Kidney (tissue), 13 donors: ENCODE measurements at regions not wholly inside any gene's neighbourhood (a gene's known extent, or its start where the extent isn't known, plus 50 kb on each side); places are given as distances from the start of the nearest gene placed in this dataset.

Source experiments
- DNase-seq, 5 donors: peaks; one replicate each; pipeline ENCODE4 v3.0.0-alpha.2; 2013 to 2020
- FAIRE-seq: peaks from 2 replicates; lab custom pipeline; 2012; peaks lifted over from hg19 to GRCh38; lab: Jason Lieb, UNC
- H3K27ac ChIP-seq, 2 donors: one replicate each; pipeline ENCODE4 v1.7.0; 2013; ENCODE audit warnings: low read depth in 2 of 2, low read length in 2 of 2, inconsistent platforms in 1 of 2
- H3K27me3 ChIP-seq: one replicate; pipeline ENCODE4 v1.7.1; 2013; ENCODE audit warnings: low read length, inconsistent platforms; ENCODE audit not compliant: control insufficient read depth, insufficient read depth
- H3K36me3 ChIP-seq, 3 donors: one replicate each; pipeline versions ENCODE4 v1.7.0 to v1.7.1; 2013; ENCODE audit warnings: low read length in 3 of 3, control low read depth in 1 of 3, inconsistent platforms in 1 of 3; ENCODE audit not compliant: insufficient read depth in 3 of 3, control insufficient read depth in 2 of 3
- H3K4me1 ChIP-seq, 3 donors: one replicate each; pipeline versions ENCODE4 v1.7.0 to v1.7.1; 2013; ENCODE audit warnings: low read length in 3 of 3, inconsistent platforms in 1 of 3, low read depth in 1 of 3; ENCODE audit not compliant: control insufficient read depth in 2 of 3, insufficient read depth in 2 of 3
- H3K4me3 ChIP-seq, 3 donors: one replicate each; pipeline versions ENCODE4 v1.7.0 to v1.8.1; 2013; ENCODE audit warnings: low read length in 3 of 3, control low read depth in 1 of 3, inconsistent platforms in 1 of 3
- H3K9ac ChIP-seq, 3 donors: one replicate each; pipeline versions ENCODE4 v1.7.0 to v1.7.1; 2013; ENCODE audit warnings: low read length in 3 of 3, control low read depth in 1 of 3, inconsistent platforms in 1 of 3
- H3K9me3 ChIP-seq, 3 donors: one replicate each; pipeline versions ENCODE4 v1.7.0 to v1.7.1; 2013; ENCODE audit warnings: low read length in 3 of 3, control low read depth in 1 of 3, inconsistent platforms in 1 of 3; ENCODE audit not compliant: control insufficient read depth in 2 of 3, insufficient read depth in 1 of 3
- intact Hi-C: fragments of 100-400 bp; cut with DNase I; formaldehyde crosslinking; loops from one replicate; pipeline ENCODE4 v1.11.1; 2022
- TF ChIP-seq, protein P1 (sequence below): IDR thresholded peaks from 3 replicates; pipeline ENCODE4 v1.5.1; 2012; ENCODE audit warnings: mild to moderate bottlenecking, moderate library complexity, borderline replicate concordance; ENCODE audit not compliant: insufficient read depth; ENCODE audit errors: extremely low read depth
- donor health status: control.
- donor health status: control.
- donor health status: control.
- donor health status: control.
- donor health status: control.
- donor health status: DM: yes; HTN: yes; CAD: no.
- donor health status: Normal renal cell carcinoma (clear cell type).

DNA sequence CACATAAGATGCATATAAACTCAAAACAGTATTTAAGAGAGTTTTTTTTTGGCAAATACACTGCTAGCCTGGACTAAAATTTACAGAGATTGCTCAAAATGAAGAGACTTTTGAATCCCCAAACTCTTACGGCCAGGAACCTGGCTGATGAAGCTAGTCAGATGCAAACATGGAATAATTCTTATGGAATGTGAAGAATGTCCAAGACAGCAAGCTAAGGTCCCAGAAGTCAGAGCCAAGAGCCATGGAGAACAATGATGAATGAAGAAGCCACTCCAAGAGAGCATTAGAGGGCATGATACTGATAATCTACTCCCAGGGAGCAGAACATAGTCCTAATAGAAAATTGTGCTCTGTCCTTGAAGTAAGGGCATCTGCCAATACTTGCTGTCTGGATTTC, 705.5 kb downstream of the DIPK2A start:
- intact Hi-C loops = no loop called here
- DNase-seq (no peak), FAIRE-seq (no peak)
- Histone ChIP-seq H3K4me1 (no peaks in the 10 kb centered on the region), H3K27me3 (no peaks in the 10 kb centered on the region), H3K27ac (no peak overlapping the region), H3K9ac (no peak overlapping the region), H3K36me3 (no peaks in the 10 kb centered on the region), H3K9me3 (no peaks in the 10 kb centered on the region), H3K4me3 (no peak overlapping the region)
- TF ChIP-seq, protein P1, sequence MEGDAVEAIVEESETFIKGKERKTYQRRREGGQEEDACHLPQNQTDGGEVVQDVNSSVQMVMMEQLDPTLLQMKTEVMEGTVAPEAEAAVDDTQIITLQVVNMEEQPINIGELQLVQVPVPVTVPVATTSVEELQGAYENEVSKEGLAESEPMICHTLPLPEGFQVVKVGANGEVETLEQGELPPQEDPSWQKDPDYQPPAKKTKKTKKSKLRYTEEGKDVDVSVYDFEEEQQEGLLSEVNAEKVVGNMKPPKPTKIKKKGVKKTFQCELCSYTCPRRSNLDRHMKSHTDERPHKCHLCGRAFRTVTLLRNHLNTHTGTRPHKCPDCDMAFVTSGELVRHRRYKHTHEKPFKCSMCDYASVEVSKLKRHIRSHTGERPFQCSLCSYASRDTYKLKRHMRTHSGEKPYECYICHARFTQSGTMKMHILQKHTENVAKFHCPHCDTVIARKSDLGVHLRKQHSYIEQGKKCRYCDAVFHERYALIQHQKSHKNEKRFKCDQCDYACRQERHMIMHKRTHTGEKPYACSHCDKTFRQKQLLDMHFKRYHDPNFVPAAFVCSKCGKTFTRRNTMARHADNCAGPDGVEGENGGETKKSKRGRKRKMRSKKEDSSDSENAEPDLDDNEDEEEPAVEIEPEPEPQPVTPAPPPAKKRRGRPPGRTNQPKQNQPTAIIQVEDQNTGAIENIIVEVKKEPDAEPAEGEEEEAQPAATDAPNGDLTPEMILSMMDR = no peak

DNA sequence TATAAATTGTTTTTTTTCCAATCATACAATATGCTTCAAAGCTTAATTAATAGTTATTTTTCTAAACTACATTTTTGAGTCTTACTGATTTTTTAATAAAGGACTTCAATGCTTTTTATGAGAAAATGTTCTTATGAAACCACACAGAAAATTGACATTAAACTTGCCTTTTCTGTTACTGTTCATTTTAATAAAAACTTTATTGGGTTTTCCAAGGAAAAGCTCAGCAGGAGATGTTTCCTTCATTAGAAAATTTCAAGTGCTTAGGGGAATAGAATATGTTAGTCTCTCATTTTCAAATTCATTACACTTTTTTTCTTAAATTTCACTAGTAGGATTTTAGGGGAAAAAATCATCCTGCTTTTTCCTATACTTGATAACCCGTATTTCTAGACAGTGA, 711.4 kb downstream of the DIPK2A start:
- FAIRE-seq (no peak), DNase-seq (no peak)
- Histone ChIP-seq H3K36me3 (no peaks in the 10 kb centered on the region), H3K4me1 (no peaks in the 10 kb centered on the region), H3K9ac (no peak overlapping the region), H3K27ac (no peak overlapping the region), H3K9me3 (no peaks in the 10 kb centered on the region), H3K4me3 (no peak overlapping the region), H3K27me3 (no peaks in the 10 kb centered on the region)
- TF ChIP-seq, protein P1 = no peak
- intact Hi-C loops = no loop called here

DNA sequence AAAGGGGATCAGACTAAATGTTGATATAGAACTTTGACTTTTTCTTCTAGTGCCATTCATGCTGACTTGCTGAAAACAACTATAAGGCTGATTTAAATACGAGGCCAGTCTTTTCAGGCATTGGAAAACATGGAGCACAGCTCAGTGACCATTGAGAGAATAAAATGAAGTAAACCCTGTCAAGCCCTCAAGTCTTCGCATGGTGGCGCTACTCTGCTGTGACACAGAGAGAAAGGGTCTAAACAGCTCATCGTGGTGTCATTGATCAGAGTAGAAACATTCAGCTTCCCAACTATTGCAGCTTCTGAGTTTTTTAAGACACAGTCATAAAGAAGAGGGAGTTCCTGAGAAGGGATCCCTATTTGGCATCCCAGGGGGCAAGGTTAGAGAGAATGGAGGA, 716.2 kb downstream of the DIPK2A start:
- DNase-seq (no peak), FAIRE-seq (no peak)
- Histone ChIP-seq H3K9me3 (no peaks in the 10 kb centered on the region), H3K4me1 (no peaks in the 10 kb centered on the region), H3K9ac (no peak overlapping the region), H3K36me3 (no peaks in the 10 kb centered on the region), H3K27ac (no peak overlapping the region), H3K27me3 (no peaks in the 10 kb centered on the region), H3K4me3 (no peak overlapping the region)
- intact Hi-C loops = no loop called here
- TF ChIP-seq, protein P1 = no peak

DNA sequence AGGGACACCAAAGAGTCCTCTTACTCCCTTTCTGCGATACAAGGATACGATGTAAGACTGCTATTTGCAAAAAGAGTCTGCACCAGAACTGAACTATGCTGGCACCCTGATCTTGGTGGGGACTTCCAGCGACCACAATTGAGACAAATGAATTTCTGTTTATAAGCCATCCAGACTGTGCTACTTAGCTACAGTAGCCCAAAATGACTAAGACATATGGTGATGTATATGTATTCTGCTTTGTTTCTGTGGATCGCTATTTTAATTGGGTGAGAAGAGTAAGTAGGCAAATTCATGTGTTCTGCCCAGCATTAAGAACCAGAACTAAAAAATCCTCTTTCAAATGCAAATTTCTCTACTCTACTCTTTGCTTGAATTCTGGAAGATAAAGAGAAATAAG, 720.9 kb downstream of the DIPK2A start:
- TF ChIP-seq, protein P1 = no peak
- Histone ChIP-seq H3K4me1 (no peaks in the 10 kb centered on the region), H3K9me3 (no peaks in the 10 kb centered on the region), H3K27me3 (no peaks in the 10 kb centered on the region), H3K9ac (no peak overlapping the region), H3K36me3 (no peaks in the 10 kb centered on the region), H3K4me3 (no peak overlapping the region), H3K27ac (no peak overlapping the region)
- no peak for FAIRE-seq
- DNase-seq = no peak
- intact Hi-C loops = no loop called here
